ENCODE measurements at regions not wholly inside any gene's neighbourhood (a gene's known extent, or its start where the extent isn't known, plus 50 kb on each side); places are given as distances from the start of the nearest gene placed in this dataset.
"Not testable (repeated sequence)": the region's sequence is repeated elsewhere in the genome, so short reads cannot be mapped to it uniquely, and the experiment has no call there.

DNA sequence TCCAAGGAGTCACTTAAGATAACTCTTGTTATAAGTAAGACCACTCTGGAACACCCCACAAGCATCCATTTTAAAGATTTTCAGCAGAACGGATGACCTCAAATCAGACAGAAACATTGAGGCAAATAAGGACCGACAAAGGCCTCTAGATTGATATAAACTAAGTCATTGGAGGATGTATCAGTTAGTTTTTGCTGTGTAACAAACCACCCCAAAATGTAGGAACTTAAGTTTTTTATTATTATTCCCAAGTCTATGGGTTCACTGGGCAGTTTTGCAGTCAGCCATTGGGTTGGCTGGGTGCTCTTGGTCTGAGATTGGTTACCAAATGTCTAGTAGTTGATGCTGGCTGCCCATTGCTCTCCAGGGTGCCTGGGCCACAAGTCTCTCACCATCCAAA is 311.8 kb downstream of the SIPA1L2 start:
- H3K36me3 ChIP-seq, result no peaks in the 10 kb centered on the region
- no peak for DNase-seq (ENCODE audit: extremely low spot score)
- peaks cover 0 to 3% (median 0%) of the 10 kb centered on the region in 4 donors for H3K9me3 ChIP-seq
- no peak for TF ChIP-seq POLR2AphosphoS5 (IDR thresholded peaks at IDR 0.05)
- TF ChIP-seq POLR2A (IDR thresholded peaks at IDR 0.05; ENCODE audit: low read depth), result no peak
- no peak for TF ChIP-seq EP300 (IDR thresholded peaks at IDR 0.05)
- TF ChIP-seq, protein P1, sequence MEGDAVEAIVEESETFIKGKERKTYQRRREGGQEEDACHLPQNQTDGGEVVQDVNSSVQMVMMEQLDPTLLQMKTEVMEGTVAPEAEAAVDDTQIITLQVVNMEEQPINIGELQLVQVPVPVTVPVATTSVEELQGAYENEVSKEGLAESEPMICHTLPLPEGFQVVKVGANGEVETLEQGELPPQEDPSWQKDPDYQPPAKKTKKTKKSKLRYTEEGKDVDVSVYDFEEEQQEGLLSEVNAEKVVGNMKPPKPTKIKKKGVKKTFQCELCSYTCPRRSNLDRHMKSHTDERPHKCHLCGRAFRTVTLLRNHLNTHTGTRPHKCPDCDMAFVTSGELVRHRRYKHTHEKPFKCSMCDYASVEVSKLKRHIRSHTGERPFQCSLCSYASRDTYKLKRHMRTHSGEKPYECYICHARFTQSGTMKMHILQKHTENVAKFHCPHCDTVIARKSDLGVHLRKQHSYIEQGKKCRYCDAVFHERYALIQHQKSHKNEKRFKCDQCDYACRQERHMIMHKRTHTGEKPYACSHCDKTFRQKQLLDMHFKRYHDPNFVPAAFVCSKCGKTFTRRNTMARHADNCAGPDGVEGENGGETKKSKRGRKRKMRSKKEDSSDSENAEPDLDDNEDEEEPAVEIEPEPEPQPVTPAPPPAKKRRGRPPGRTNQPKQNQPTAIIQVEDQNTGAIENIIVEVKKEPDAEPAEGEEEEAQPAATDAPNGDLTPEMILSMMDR (IDR thresholded peaks at IDR 0.05), result no peak
- H3K4me3 ChIP-seq, result no peak overlapping the region
- no peak overlapping the region for H3K27ac ChIP-seq (replicated peaks in 1 of 4)
- intact Hi-C loops (cut with DNase I), result no loop called here
- WGBS, result 96% methylated on average over 2 of the region's 2 CpGs
- peaks cover 0 to 9% (median 6%) of the 10 kb centered on the region in 4 donors for H3K4me1 ChIP-seq
- H3K27me3 ChIP-seq, result no peaks in the 10 kb centered on the region

DNA sequence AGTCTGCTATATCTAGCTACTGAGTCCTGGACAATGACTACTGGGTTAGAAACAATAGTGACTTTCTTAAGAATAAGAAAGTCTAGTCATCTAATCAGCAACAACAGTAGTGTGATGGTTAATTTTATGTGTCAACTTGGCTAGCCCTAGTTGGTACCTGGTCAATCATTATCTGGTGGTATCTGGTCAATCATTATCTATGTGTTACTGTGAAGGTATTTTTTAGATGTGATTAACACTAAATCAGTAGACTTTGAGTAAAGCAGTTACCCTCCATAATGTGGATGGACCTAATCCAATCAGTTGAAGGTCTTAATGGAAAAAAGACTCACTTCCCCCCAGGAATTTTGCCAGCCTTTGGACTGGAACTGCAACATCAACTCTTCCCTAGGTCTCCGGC is 312.6 kb downstream of the SIPA1L2 start:
- DNase-seq (ENCODE audit: extremely low spot score), result no peak
- Histone ChIP-seq H3K36me3 (no peaks in the 10 kb centered on the region), H3K27me3 (no peaks in the 10 kb centered on the region), H3K27ac (replicated peaks in 1 of 4) (no peak overlapping the region), H3K4me1 (peaks cover 0 to 9% (median 6%) of the 10 kb centered on the region in 4 donors), H3K9me3 (peaks cover 0 to 7% (median 0%) of the 10 kb centered on the region in 4 donors), H3K4me3 (no peak overlapping the region)
- TF ChIP-seq, protein P1 (IDR thresholded peaks at IDR 0.05), result no peak
- TF ChIP-seq POLR2AphosphoS5 (IDR thresholded peaks at IDR 0.05), result no peak
- no peak for TF ChIP-seq POLR2A (IDR thresholded peaks at IDR 0.05; ENCODE audit: low read depth)
- TF ChIP-seq EP300 (IDR thresholded peaks at IDR 0.05), result no peak
- intact Hi-C loops (cut with DNase I), result no loop called here
- 100% methylated on average over 1 of the region's 1 CpG for WGBS

DNA sequence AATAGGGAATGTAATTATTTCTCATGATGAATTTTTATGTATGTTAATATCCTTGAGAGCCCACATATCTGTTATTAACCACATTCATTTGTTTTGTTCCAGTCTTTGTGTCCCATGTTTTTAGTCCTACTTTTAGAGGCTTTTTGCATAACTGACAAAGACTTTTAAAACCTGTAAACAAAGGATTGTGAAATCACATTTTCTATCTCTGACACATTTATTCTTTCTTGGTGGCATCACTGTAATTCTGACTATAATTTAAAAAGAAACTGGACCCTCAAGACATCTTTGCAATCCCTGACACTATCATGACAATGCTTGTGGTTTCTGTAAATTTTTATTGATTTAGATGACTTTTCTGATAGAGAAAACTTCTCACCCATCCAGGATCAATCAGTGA is 313.1 kb downstream of the SIPA1L2 start:
- no peak for DNase-seq (ENCODE audit: extremely low spot score)
- Histone ChIP-seq H3K27me3 (no peaks in the 10 kb centered on the region), H3K4me1 (peaks cover 0 to 9% (median 6%) of the 10 kb centered on the region in 4 donors), H3K9me3 (peaks cover 0 to 7% (median 0%) of the 10 kb centered on the region in 4 donors), H3K4me3 (no peak overlapping the region), H3K27ac (replicated peaks in 1 of 4) (peak overlapping the region in 1 of 4 donors; percentile 2), H3K36me3 (no peaks in the 10 kb centered on the region)
- no peak for TF ChIP-seq POLR2AphosphoS5 (IDR thresholded peaks at IDR 0.05)
- TF ChIP-seq, protein P1 (IDR thresholded peaks at IDR 0.05), result no peak
- TF ChIP-seq EP300 (IDR thresholded peaks at IDR 0.05), result no peak
- TF ChIP-seq POLR2A (IDR thresholded peaks at IDR 0.05; ENCODE audit: low read depth), result no peak
- intact Hi-C loops (cut with DNase I), result no loop called here

DNA sequence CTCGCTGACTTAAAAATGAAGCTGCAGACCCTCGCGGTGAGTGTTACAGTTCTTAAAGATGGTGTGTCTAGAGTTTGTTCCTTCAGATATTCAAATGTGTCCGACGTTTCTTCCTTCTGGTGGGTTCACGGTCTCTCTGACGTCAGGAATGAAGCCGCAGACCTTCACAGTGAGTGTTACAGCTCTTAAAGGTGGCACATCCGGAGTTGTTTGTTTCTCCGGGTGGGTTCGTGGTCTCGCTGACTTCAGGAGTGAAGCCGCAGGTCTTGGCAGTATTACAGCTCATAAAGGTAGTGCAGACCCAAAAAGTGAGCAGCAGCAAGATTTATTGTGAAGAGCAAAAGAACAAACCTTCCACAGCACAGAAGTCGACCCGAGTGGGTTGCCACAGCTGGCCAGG is 316.1 kb downstream of the SIPA1L2 start:
- H3K9me3 ChIP-seq; intact Hi-C loops (cut with DNase I); H3K36me3 ChIP-seq; H3K27ac ChIP-seq (replicated peaks in 1 of 4); H3K4me1 ChIP-seq; DNase-seq (ENCODE audit: extremely low spot score); H3K27me3 ChIP-seq; H3K4me3 ChIP-seq: not testable (repeated sequence)
- 90% methylated on average over 15 of the region's 15 CpGs for WGBS

DNA sequence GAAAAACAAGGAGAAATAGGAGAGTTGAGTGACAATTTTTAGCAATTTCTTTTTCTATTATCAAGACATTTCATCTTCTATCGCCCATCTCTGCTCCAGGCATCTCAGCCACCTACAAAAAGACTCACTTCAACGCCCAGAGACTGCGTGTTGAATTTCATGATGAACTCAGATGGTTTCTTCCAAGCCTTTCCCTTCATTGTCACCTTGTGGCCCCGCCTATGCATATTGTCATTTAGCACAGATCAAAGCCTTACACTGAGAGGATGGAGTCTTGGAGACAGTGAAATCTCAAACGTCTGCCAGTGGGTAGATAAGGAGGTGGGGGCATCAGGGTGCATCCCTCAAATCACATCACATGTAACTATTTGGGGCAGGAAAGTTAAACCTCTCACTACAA is 319.4 kb downstream of the SIPA1L2 start:
- peaks cover 10 to 21% (median 20%) of the 10 kb centered on the region in 4 donors for H3K4me1 ChIP-seq
- intact Hi-C loops (cut with DNase I), result no loop called here
- WGBS, result 83% methylated on average over 5 of the region's 5 CpGs
- no peak overlapping the region for H3K4me3 ChIP-seq
- H3K36me3 ChIP-seq, result no peaks in the 10 kb centered on the region
- H3K27ac ChIP-seq (replicated peaks in 1 of 4), result no peak overlapping the region
- no peaks in the 10 kb centered on the region for H3K27me3 ChIP-seq
- DNase-seq (ENCODE audit: extremely low spot score), result no peak
- H3K9me3 ChIP-seq, result peaks cover 0 to 7% (median 0%) of the 10 kb centered on the region in 4 donors
- TF ChIP-seq POLR2AphosphoS5 (IDR thresholded peaks at IDR 0.05) (no peak), EP300 (IDR thresholded peaks at IDR 0.05) (no peak), POLR2A (IDR thresholded peaks at IDR 0.05; ENCODE audit: low read depth) (no peak)
- TF ChIP-seq, protein P1 (IDR thresholded peaks at IDR 0.05), result no peak

Measured in esophagus muscularis mucosa (tissue), 4 donors.